A673 (cell line): ENCODE measurements at regions not wholly inside any gene's neighbourhood (a gene's known extent, or its start where the extent isn't known, plus 50 kb on each side); places are given as distances from the start of the nearest gene placed in this dataset.

Experiments used
- EZH2 ChIP-seq: fragments of 200-600 bp; sonication (generic); IDR thresholded peaks from 2 replicates; pipeline ENCODE4 v1.6.1; 2017; ENCODE audit warnings: borderline replicate concordance, low read depth, mild to moderate bottlenecking, mixed read lengths, antibody characterized with exemption, low read length; ENCODE audit not compliant: poor library complexity, severe bottlenecking
- TF ChIP-seq, protein P1 (sequence below): fragments of 300-800, 200-600 bp; sonication (generic); conservative IDR thresholded peaks from 2 replicates; pipeline ENCODE4 v1.5.1; 2017; ENCODE audit warnings: low read depth, mild to moderate bottlenecking, antibody characterized with exemption, low read length, moderate library complexity, mixed read lengths

DNA sequence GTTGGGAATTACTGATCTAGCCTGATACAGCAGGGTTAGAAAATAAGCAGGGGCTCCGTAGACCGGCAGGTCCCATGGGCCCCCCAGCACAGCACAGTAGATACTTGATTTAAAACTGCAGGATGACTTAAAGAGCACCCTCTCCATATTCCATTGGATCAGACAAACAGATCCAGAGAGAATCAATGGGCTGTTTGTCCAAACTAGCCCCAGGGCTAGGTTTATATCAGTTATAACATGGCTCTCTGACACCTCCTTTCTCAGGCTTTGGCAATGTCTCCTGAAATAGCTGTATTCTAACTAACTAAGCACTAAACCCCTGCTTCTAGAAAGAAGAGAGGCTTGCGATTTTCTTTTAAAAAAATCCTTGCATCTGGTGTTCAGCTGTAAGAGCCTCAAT is 100.4 kb upstream of the GALNT18 start:
- TF ChIP-seq, protein P1, sequence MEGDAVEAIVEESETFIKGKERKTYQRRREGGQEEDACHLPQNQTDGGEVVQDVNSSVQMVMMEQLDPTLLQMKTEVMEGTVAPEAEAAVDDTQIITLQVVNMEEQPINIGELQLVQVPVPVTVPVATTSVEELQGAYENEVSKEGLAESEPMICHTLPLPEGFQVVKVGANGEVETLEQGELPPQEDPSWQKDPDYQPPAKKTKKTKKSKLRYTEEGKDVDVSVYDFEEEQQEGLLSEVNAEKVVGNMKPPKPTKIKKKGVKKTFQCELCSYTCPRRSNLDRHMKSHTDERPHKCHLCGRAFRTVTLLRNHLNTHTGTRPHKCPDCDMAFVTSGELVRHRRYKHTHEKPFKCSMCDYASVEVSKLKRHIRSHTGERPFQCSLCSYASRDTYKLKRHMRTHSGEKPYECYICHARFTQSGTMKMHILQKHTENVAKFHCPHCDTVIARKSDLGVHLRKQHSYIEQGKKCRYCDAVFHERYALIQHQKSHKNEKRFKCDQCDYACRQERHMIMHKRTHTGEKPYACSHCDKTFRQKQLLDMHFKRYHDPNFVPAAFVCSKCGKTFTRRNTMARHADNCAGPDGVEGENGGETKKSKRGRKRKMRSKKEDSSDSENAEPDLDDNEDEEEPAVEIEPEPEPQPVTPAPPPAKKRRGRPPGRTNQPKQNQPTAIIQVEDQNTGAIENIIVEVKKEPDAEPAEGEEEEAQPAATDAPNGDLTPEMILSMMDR: no peak
- TF ChIP-seq EZH2: no peak
